Glomerular endothelial cell (primary cell): ENCODE measurements at regions not wholly inside any gene's neighbourhood (a gene's known extent, or its start where the extent isn't known, plus 50 kb on each side); places are given as distances from the start of the nearest gene placed in this dataset.

Experiments used
- DNase-seq: peaks from one replicate; pipeline ENCODE4 v3.0.0-alpha.2; 2011; ENCODE audit warnings: low read depth, low spot score; ENCODE audit errors: extremely low read depth

- no peak for DNase-seq
Observed at GRCh38 chr12:83224012-83224411, 537.3 kb downstream of the TMTC2 start.

- DNase-seq: no peak
Observed at GRCh38 chr12:83220774-83221173, 534.1 kb downstream of the TMTC2 start.

GRCh38 chr12:83216230-83216629 lies 529.5 kb downstream of the TMTC2 start:
- DNase-seq: no peak

GRCh38 chr12:83214185-83214584 lies 527.5 kb downstream of the TMTC2 start:
- DNase-seq: no peak

- DNase-seq: no peak
Observed at GRCh38 chr12:83210933-83211332, 524.2 kb downstream of the TMTC2 start.

GRCh38 chr12:83199069-83199468 lies 512.4 kb downstream of the TMTC2 start:
- DNase-seq: no peak

GRCh38 chr12:83198291-83199015 lies 511.7 kb downstream of the TMTC2 start:
- no peak for DNase-seq

- no peak for DNase-seq
Observed at GRCh38 chr12:83197483-83197914, 510.8 kb downstream of the TMTC2 start.

GRCh38 chr12:83196694-83197350 lies 510.1 kb downstream of the TMTC2 start:
- DNase-seq: no peak

GRCh38 chr12:83190631-83191390 lies 504.1 kb downstream of the TMTC2 start:
- no peak for DNase-seq

GRCh38 chr12:83186419-83186818 lies 499.7 kb downstream of the TMTC2 start:
- DNase-seq: no peak

GRCh38 chr12:83185241-83185640 lies 498.5 kb downstream of the TMTC2 start:
- DNase-seq: no peak
